Trophoblast cell (in vitro differentiated cells and primary cell): ENCODE measurements at regions not wholly inside any gene's neighbourhood (a gene's known extent, or its start where the extent isn't known, plus 50 kb on each side); places are given as distances from the start of the nearest gene placed in this dataset.
"Not testable (repeated sequence)": the region's sequence is repeated elsewhere in the genome, so short reads cannot be mapped to it uniquely, and the experiment has no call there.

ENCODE experiments used
- DNase-seq, 2 donors: peaks; one replicate each; pipeline ENCODE4 v3.0.0-alpha.2; 2016
- H2AFZ ChIP-seq: 2 replicates; pipeline ENCODE4 v1.6.1; 2013; ENCODE audit warnings: low read length, moderate library complexity, mild to moderate bottlenecking; ENCODE audit not compliant: insufficient read depth, poor library complexity
- H2AK5ac ChIP-seq: 2 replicates; pipeline ENCODE4 v1.6.1; 2013; ENCODE audit warnings: mild to moderate bottlenecking, low read length
- H2BK120ac ChIP-seq: 2 replicates; pipeline ENCODE4 v1.6.1; 2013; ENCODE audit warnings: low read length, mild to moderate bottlenecking, moderate library complexity; ENCODE audit not compliant: insufficient read depth, poor library complexity
- H2BK12ac ChIP-seq: 2 replicates; pipeline ENCODE4 v1.6.1; 2013; ENCODE audit warnings: mild to moderate bottlenecking, low read length, moderate library complexity
- H2BK5ac ChIP-seq: 2 replicates; pipeline ENCODE4 v1.6.1; 2013; ENCODE audit warnings: low read length, low read depth, moderate library complexity, mild to moderate bottlenecking; ENCODE audit not compliant: poor library complexity
- H3K14ac ChIP-seq: 2 replicates; pipeline ENCODE4 v1.6.1; 2013; ENCODE audit warnings: mild to moderate bottlenecking, low read length
- H3K18ac ChIP-seq: 2 replicates; pipeline ENCODE4 v1.6.1; 2013; ENCODE audit warnings: mild to moderate bottlenecking, low read length
- H3K23ac ChIP-seq: 2 replicates; pipeline ENCODE4 v1.6.1; 2013; ENCODE audit warnings: low read length
- H3K27ac ChIP-seq: 2 replicates; pipeline ENCODE4 v1.5.1; 2013; ENCODE audit warnings: low read depth, mild to moderate bottlenecking, inconsistent platforms, low read length, moderate library complexity
- H3K27me3 ChIP-seq: 2 replicates; pipeline ENCODE4 v1.6.1; 2013; ENCODE audit warnings: inconsistent platforms, mild to moderate bottlenecking, low read length, moderate library complexity; ENCODE audit not compliant: insufficient read depth
- H3K36me3 ChIP-seq, 2 experiments: 1 replicate in 1 of 2; 2 replicates in 1 of 2; pipeline ENCODE4 v1.6.1; 2013; ENCODE audit warnings: low read length in 2 of 2, mild to moderate bottlenecking in 2 of 2, moderate library complexity in 1 of 2; ENCODE audit not compliant: insufficient read depth in 2 of 2, control insufficient read depth in 1 of 2
- H3K4ac ChIP-seq: 2 replicates; pipeline ENCODE4 v1.6.1; 2013; ENCODE audit warnings: low read depth, mild to moderate bottlenecking, low read length, moderate library complexity
- H3K4me1 ChIP-seq, 2 experiments: 1 replicate in 1 of 2; 2 replicates in 1 of 2; pipeline ENCODE4 v1.6.1; 2013; ENCODE audit warnings: low read length in 2 of 2, mild to moderate bottlenecking in 2 of 2, moderate library complexity in 1 of 2; ENCODE audit not compliant: insufficient read depth in 2 of 2, control insufficient read depth in 1 of 2
- H3K4me2 ChIP-seq: 2 replicates; pipeline ENCODE4 v1.6.1; 2013; ENCODE audit warnings: inconsistent platforms, mild to moderate bottlenecking, low read length, moderate library complexity
- H3K4me3 ChIP-seq: 2 replicates; pipeline ENCODE4 v1.5.1; 2013; ENCODE audit warnings: mild to moderate bottlenecking, low read depth, low read length, inconsistent platforms
- H3K79me1 ChIP-seq: one replicate; pipeline ENCODE4 v1.6.1; 2013; ENCODE audit warnings: low read length
- H3K79me2 ChIP-seq: 2 replicates; pipeline ENCODE4 v1.6.1; 2013; ENCODE audit warnings: low read length, mild to moderate bottlenecking; ENCODE audit not compliant: control insufficient read depth, insufficient read depth, poor library complexity
- H3K9ac ChIP-seq: 2 replicates; pipeline ENCODE4 v1.6.1; 2013; ENCODE audit warnings: mild to moderate bottlenecking, low read length
- H3K9me3 ChIP-seq: 2 replicates; pipeline ENCODE4 v1.6.1; 2013; ENCODE audit warnings: low read depth, mild to moderate bottlenecking, control low read depth, inconsistent platforms, low read length; ENCODE audit not compliant: insufficient read depth
- H4K12ac ChIP-seq: 2 replicates; pipeline ENCODE4 v1.6.1; 2013; ENCODE audit warnings: low read depth, mild to moderate bottlenecking, low read length, moderate library complexity
- H4K8ac ChIP-seq: 2 replicates; pipeline ENCODE4 v1.6.1; 2013; ENCODE audit warnings: low read depth, mild to moderate bottlenecking, low read length, moderate library complexity
- H4K91ac ChIP-seq: one replicate; pipeline ENCODE4 v1.6.1; 2013; ENCODE audit warnings: low read depth, mild to moderate bottlenecking, low read length, moderate library complexity
- WGBS: extraction: QIAGEN DNeasy Blood & Tissue Kit; methylation state at CpG from one replicate; pipeline ENCODE4 v1.1.7; 2013; ENCODE audit warnings: missing lambda C conversion rate; ENCODE audit not compliant: insufficient read length, insufficient coverage; ENCODE audit errors: extremely low coverage; 5-methylcytosine and 5-hydroxymethylcytosine counted together

DNA sequence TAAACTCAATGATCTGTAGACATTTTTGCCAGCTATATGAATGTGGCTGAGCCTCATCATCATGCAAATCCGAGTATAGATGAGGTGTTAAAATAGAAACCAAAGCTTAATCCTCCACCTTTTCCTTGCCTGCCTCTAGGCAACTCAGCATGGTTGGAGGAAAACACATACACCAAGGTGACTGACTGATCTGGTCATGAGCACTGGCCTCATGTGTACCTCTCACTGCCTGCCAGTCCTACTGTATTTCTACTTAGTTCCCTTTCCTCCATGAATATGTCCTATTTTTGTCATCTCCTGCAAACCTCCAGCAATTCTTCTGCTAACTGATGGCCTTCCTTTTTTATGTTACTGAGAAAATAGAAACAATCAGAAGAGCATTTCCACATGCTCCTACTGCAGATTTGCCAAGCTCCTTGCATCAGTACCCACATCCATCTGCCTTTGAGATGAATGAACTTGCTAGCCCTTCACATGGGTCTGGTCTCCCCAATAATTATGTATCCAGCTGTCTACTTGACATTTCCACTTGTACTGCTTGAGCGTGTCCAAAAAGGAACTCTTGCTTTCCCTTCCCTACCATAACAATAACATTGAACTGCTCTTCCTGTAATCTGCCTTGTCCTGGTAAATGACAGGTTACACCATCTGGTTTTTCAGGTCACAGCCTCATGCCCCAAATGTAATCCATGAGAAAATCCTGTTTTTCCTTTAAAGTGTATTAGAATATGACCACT, 90.1 kb upstream of the GARIN1A start:
- H3K36me3 ChIP-seq, H3K4me1 ChIP-seq: not testable (repeated sequence)

GRCh38 chr7:128586715-128587114, 85.4 kb upstream of the GARIN1A start:
- not testable (repeated sequence) for H2BK120ac ChIP-seq, H3K4ac ChIP-seq, H3K9me3 ChIP-seq, H2BK5ac ChIP-seq, H3K27me3 ChIP-seq, H4K8ac ChIP-seq, H3K14ac ChIP-seq, H3K79me1 ChIP-seq, H3K4me3 ChIP-seq, H3K79me2 ChIP-seq, H2BK12ac ChIP-seq, H3K27ac ChIP-seq, H2AFZ ChIP-seq, DNase-seq, H4K12ac ChIP-seq, H3K23ac ChIP-seq, H3K4me2 ChIP-seq, H4K91ac ChIP-seq, H2AK5ac ChIP-seq, H3K9ac ChIP-seq, H3K18ac ChIP-seq, H3K4me1 ChIP-seq
- H3K36me3 ChIP-seq, result peaks cover 6 to 12% of the 10 kb centered on the region in 2 experiments

More for the DNA sequence above, 90.1 kb upstream of the GARIN1A start:
- not testable (repeated sequence) for DNase-seq, H3K4me2 ChIP-seq, H3K27me3 ChIP-seq, H3K4me3 ChIP-seq, H3K9ac ChIP-seq, H3K79me2 ChIP-seq, H4K91ac ChIP-seq, H3K4ac ChIP-seq, H2BK5ac ChIP-seq, H3K79me1 ChIP-seq, H2BK120ac ChIP-seq, H4K12ac ChIP-seq, H4K8ac ChIP-seq, H2AFZ ChIP-seq, H3K23ac ChIP-seq, H3K27ac ChIP-seq, H2BK12ac ChIP-seq, H3K14ac ChIP-seq, H2AK5ac ChIP-seq, H3K9me3 ChIP-seq, H3K18ac ChIP-seq
- no CpG with 5 or more reads among the region's 2 CpGs for WGBS

DNA sequence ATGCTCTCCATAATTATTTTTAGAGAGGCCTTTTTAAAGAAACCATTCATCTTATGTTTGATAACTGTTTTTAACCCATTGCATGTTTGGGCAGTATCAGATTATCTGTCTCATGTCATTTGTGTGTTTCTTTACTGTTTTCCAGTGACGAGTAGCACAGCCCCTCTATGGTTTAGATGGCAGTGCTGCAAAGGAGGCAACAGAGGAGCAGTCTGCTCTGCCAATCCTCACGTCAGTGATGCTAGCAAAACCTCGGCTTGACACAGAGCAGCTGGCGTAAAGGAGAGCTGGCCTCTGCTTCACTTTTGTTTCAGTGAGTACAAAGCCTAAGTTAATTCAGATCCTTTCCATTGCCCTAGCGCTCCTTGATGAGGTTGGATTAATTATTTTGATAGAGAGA, 80.4 kb upstream of the GARIN1A start:
- no peak overlapping the region for H2BK120ac ChIP-seq
- no peak overlapping the region for H4K8ac ChIP-seq
- H3K4me2 ChIP-seq, result no peak overlapping the region

DNA sequence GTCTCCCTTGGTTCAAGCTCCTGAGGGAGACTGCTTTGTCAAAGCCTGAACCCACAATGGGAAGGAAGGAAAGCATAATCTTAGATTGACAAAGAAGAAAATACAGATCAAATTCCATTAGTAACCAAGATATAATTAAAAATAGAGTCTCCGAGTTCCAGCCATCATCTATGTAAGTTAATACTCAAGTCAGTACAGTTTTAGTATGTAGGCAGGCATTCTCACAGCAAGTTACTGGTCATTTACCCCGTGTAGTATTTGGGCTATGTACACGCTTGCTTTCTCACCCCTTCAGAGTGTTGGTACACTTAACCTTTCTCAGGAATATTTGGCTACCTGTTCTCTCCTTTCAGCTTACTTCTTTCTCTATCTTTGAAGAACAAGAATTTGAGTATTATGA, 79.9 kb upstream of the GARIN1A start:
- H3K4me1 ChIP-seq, H2BK5ac ChIP-seq, H3K79me1 ChIP-seq, H4K12ac ChIP-seq, H4K91ac ChIP-seq, H3K23ac ChIP-seq, H2AFZ ChIP-seq, H3K9me3 ChIP-seq, H2BK12ac ChIP-seq, H3K4me3 ChIP-seq, H3K36me3 ChIP-seq, H3K27ac ChIP-seq, H3K79me2 ChIP-seq, H4K8ac ChIP-seq, H3K4me2 ChIP-seq, H3K4ac ChIP-seq, H3K27me3 ChIP-seq, H3K14ac ChIP-seq, DNase-seq, H3K9ac ChIP-seq, H3K18ac ChIP-seq, H2BK120ac ChIP-seq, H2AK5ac ChIP-seq: not testable (repeated sequence)
- no CpG with 5 or more reads among the region's 3 CpGs for WGBS

More for the DNA sequence above, 80.4 kb upstream of the GARIN1A start:
- Histone ChIP-seq H2AFZ (no peak overlapping the region), H4K91ac (no peak overlapping the region), H3K4me1 (no peaks in the 10 kb centered on the region), H3K9ac (no peak overlapping the region), H3K79me2 (no peaks in the 10 kb centered on the region), H4K12ac (no peak overlapping the region), H3K27ac (no peak overlapping the region), H3K23ac (no peak overlapping the region), H3K18ac (peak overlapping the region; percentile 46), H2BK12ac (no peak overlapping the region), H3K79me1 (no peaks in the 10 kb centered on the region), H3K36me3 (peaks cover 6 to 9% of the 10 kb centered on the region in 2 experiments), H3K9me3 (no peaks in the 10 kb centered on the region), H2BK5ac (no peak overlapping the region), H3K4me3 (no peak overlapping the region), H3K4ac (no peak overlapping the region), H2AK5ac (no peak overlapping the region), H3K14ac (no peak overlapping the region), H3K27me3 (no peaks in the 10 kb centered on the region)
- WGBS, result no CpG with 5 or more reads among the region's 5 CpGs
- no peak for DNase-seq
